HEK293 (cell line): ENCODE measurements at regions not wholly inside any gene's neighbourhood (a gene's known extent, or its start where the extent isn't known, plus 50 kb on each side); places are given as distances from the start of the nearest gene placed in this dataset.

Experiments
- CTCF ChIA-PET: fragments of 350-600 bp; formaldehyde crosslinking; extraction: SDS; loops from one replicate; lab custom pipeline; 2021; ENCODE audit warnings: antibody characterized with exemption; lab: Yijun Ruan, JAX
- POLR2A ChIA-PET: fragments of 300-600 bp; formaldehyde crosslinking; extraction: SDS; loops from one replicate; lab custom pipeline; 2020; ENCODE audit warnings: antibody characterized with exemption, inconsistent platforms; lab: Yijun Ruan, JAX
- H3K27ac ChIP-seq: fragments of 200-500 bp; sonication (Bioruptor generic); 2 replicates; pipeline ENCODE4 v1.5.1; 2014; ENCODE audit warnings: low read depth, low read length, control low read depth, inconsistent platforms; ENCODE audit errors: extremely low read depth
- H3K36me3 ChIP-seq, 2 experiments: fragments of 200-500 bp in 1 of 2; sonication (Bioruptor generic) in 1 of 2; 1 replicate in 1 of 2; 2 replicates in 1 of 2; pipeline ENCODE4 v1.5.1; 2014 to 2017; ENCODE audit warnings: inconsistent platforms in 2 of 2, low read length in 2 of 2; ENCODE audit not compliant: control insufficient read depth in 2 of 2, insufficient read depth in 1 of 2
- H3K4me1 ChIP-seq: fragments of 200-500 bp; sonication (Bioruptor generic); 2 replicates; pipeline ENCODE4 v1.5.1; 2014; ENCODE audit warnings: mild to moderate bottlenecking, low read length, inconsistent platforms; ENCODE audit not compliant: control insufficient read depth, insufficient read depth
- H3K4me3 ChIP-seq: 2 replicates; pipeline ENCODE4 v1.5.1; 2011; ENCODE audit warnings: low read depth, mild to moderate bottlenecking, control low read depth, low read length, moderate library complexity
- H3K9me3 ChIP-seq: fragments of 200-500 bp; sonication (Bioruptor generic); 2 replicates; pipeline ENCODE4 v1.5.1; 2014; ENCODE audit warnings: low read depth, low read length, inconsistent platforms; ENCODE audit not compliant: control insufficient read depth, insufficient read depth
- GLIS1 ChIP-seq: fragments of 450-650 bp; formaldehyde crosslinking; IDR thresholded peaks from 2 replicates; pipeline ENCODE4 v1.5.1; 2016; ENCODE audit warnings: missing biosample characterization, missing genetic modification characterization
- IKZF3 ChIP-seq: fragments of 450-650 bp; IDR thresholded peaks from 2 replicates; pipeline ENCODE4 v1.5.0; 2018; ENCODE audit warnings: missing biosample characterization, mild to moderate bottlenecking, missing genetic modification characterization, moderate library complexity
- KLF1 ChIP-seq: fragments of 450-650 bp; formaldehyde crosslinking; IDR thresholded peaks from 2 replicates; pipeline ENCODE4 v1.5.1; 2016; ENCODE audit warnings: missing biosample characterization, missing genetic modification characterization
- KLF9 ChIP-seq: fragments of 450-650 bp; formaldehyde crosslinking; IDR thresholded peaks from 2 replicates; pipeline ENCODE4 v1.5.1; 2016; ENCODE audit warnings: missing biosample characterization, missing genetic modification characterization, low read depth
- OVOL3 ChIP-seq: fragments of 450-650 bp; formaldehyde crosslinking; IDR thresholded peaks from 2 replicates; pipeline ENCODE4 v1.5.1; 2016; ENCODE audit warnings: missing biosample characterization, missing genetic modification characterization
- RBAK ChIP-seq: fragments of 450-650 bp; formaldehyde crosslinking; IDR thresholded peaks from 2 replicates; pipeline ENCODE4 v1.5.1; 2016; ENCODE audit warnings: missing biosample characterization, missing genetic modification characterization
- ZBTB17 ChIP-seq: fragments of 450-650 bp; formaldehyde crosslinking; IDR thresholded peaks from 2 replicates; pipeline ENCODE4 v1.5.1; 2016; ENCODE audit warnings: missing biosample characterization, missing genetic modification characterization
- ZBTB49 ChIP-seq: fragments of 450-650 bp; formaldehyde crosslinking; IDR thresholded peaks from 2 replicates; pipeline ENCODE4 v1.5.1; 2016; ENCODE audit warnings: missing biosample characterization, missing genetic modification characterization, low read depth
- ZBTB6 ChIP-seq: fragments of 450-650 bp; formaldehyde crosslinking; IDR thresholded peaks from 2 replicates; pipeline ENCODE4 v1.5.1; 2017; ENCODE audit warnings: missing biosample characterization, missing genetic modification characterization
- ZNF114 ChIP-seq: fragments of 450-650 bp; formaldehyde crosslinking; IDR thresholded peaks from 2 replicates; pipeline ENCODE4 v1.5.0; 2017; ENCODE audit warnings: missing biosample characterization, missing genetic modification characterization
- ZNF133 ChIP-seq: fragments of 450-650 bp; formaldehyde crosslinking; IDR thresholded peaks from 2 replicates; pipeline ENCODE4 v1.5.1; 2016; ENCODE audit warnings: missing biosample characterization, missing genetic modification characterization
- ZNF175 ChIP-seq: fragments of 450-650 bp; formaldehyde crosslinking; IDR thresholded peaks from 2 replicates; pipeline ENCODE4 v1.5.1; 2016; ENCODE audit warnings: missing biosample characterization, missing genetic modification characterization
- ZNF24 ChIP-seq: fragments of 450-650 bp; formaldehyde crosslinking; IDR thresholded peaks from 2 replicates; pipeline ENCODE4 v1.5.1; 2016; ENCODE audit warnings: missing biosample characterization, missing genetic modification characterization
- ZNF354C ChIP-seq: fragments of 450-650 bp; formaldehyde crosslinking; IDR thresholded peaks from 2 replicates; pipeline ENCODE4 v1.5.1; 2016; ENCODE audit warnings: missing biosample characterization, missing genetic modification characterization, low read depth, borderline replicate concordance
- ZNF362 ChIP-seq: fragments of 450-650 bp; formaldehyde crosslinking; IDR thresholded peaks from 2 replicates; pipeline ENCODE4 v1.5.1; 2016; ENCODE audit warnings: missing biosample characterization, missing genetic modification characterization
- ZNF654 ChIP-seq: fragments of 450-650 bp; formaldehyde crosslinking; IDR thresholded peaks from 2 replicates; pipeline ENCODE4 v1.5.1; 2016; ENCODE audit warnings: low read depth, missing biosample characterization, missing genetic modification characterization
- TF ChIP-seq, protein P1 (sequence below): fragments of 450-650 bp; formaldehyde crosslinking; IDR thresholded peaks from 2 replicates; pipeline ENCODE4 v1.5.1; 2017; ENCODE audit warnings: missing biosample characterization, missing genetic modification characterization
- TF ChIP-seq, protein P2 (sequence below): IDR thresholded peaks from 2 replicates; pipeline ENCODE4 v1.6.1; 2011; ENCODE audit warnings: mild to moderate bottlenecking, low read depth, low read length, borderline replicate concordance

- POLR2A ChIA-PET: no interaction called here
- no peak overlapping the region for H3K27ac ChIP-seq
- TF ChIP-seq ZNF133 (tag by site-specific recombination) (no peak), OVOL3 (tag by site-specific recombination) (no peak), ZNF175 (tag by site-specific recombination) (no peak), ZNF114 (no peak), KLF9 (tag by site-specific recombination) (no peak), ZNF654 (no peak), KLF1 (tag by site-specific recombination) (no peak), ZNF354C (tag by site-specific recombination) (no peak), IKZF3 (tag by site-specific recombination) (no peak), RBAK (no peak)
- TF ChIP-seq, protein P1, sequence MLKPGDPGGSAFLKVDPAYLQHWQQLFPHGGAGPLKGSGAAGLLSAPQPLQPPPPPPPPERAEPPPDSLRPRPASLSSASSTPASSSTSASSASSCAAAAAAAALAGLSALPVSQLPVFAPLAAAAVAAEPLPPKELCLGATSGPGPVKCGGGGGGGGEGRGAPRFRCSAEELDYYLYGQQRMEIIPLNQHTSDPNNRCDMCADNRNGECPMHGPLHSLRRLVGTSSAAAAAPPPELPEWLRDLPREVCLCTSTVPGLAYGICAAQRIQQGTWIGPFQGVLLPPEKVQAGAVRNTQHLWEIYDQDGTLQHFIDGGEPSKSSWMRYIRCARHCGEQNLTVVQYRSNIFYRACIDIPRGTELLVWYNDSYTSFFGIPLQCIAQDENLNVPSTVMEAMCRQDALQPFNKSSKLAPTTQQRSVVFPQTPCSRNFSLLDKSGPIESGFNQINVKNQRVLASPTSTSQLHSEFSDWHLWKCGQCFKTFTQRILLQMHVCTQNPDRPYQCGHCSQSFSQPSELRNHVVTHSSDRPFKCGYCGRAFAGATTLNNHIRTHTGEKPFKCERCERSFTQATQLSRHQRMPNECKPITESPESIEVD (tag by site-specific recombination): no peak
- TF ChIP-seq, all 188 proteins: peak for 0
- CTCF ChIA-PET: interaction anchor here (0.6 to 1.3 kb wide), 2 partner anchors 14 to 250 kb away, joined by 4 read pairs; no protein-coding TSS in a partner anchor
- Histone ChIP-seq H3K9me3 (no peaks in the 10 kb centered on the region), H3K4me1 (no peaks in the 10 kb centered on the region), H3K4me3 (no peak overlapping the region), H3K36me3 (no peaks in the 10 kb centered on the region)
These were observed 424.0 kb downstream of the SH3GL2 start for GRCh38 chr9:18002718-18003438.

GRCh38 chr9:18006591-18006990, 427.7 kb downstream of the SH3GL2 start:
- no peaks in the 10 kb centered on the region for H3K36me3 ChIP-seq
- POLR2A ChIA-PET: interaction anchor here (1.0 kb wide), 1 partner anchor 11 kb away, joined by 4 read pairs; no protein-coding TSS in a partner anchor
- CTCF ChIA-PET: interaction anchor here (0.9 kb wide), 1 partner anchor 54 kb away, joined by 3 read pairs; no protein-coding TSS in a partner anchor
- H3K27ac ChIP-seq: no peak overlapping the region
- H3K9me3 ChIP-seq: no peaks in the 10 kb centered on the region
- TF ChIP-seq ZBTB49: no peak
- TF ChIP-seq GLIS1: no peak
- TF ChIP-seq ZNF24 (tag by site-specific recombination): no peak
- TF ChIP-seq, protein P2, sequence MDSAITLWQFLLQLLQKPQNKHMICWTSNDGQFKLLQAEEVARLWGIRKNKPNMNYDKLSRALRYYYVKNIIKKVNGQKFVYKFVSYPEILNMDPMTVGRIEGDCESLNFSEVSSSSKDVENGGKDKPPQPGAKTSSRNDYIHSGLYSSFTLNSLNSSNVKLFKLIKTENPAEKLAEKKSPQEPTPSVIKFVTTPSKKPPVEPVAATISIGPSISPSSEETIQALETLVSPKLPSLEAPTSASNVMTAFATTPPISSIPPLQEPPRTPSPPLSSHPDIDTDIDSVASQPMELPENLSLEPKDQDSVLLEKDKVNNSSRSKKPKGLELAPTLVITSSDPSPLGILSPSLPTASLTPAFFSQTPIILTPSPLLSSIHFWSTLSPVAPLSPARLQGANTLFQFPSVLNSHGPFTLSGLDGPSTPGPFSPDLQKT: no peak
- TF ChIP-seq ZNF362 (tag by site-specific recombination): no peak
- no peak for TF ChIP-seq ZBTB6 (tag by site-specific recombination)
- no peak for TF ChIP-seq ZBTB17 (tag by site-specific recombination)
- H3K4me1 ChIP-seq: no peaks in the 10 kb centered on the region
- H3K4me3 ChIP-seq: no peak overlapping the region
